Posterior vena cava (tissue), 2 donors: ENCODE measurements at regions not wholly inside any gene's neighbourhood (a gene's known extent, or its start where the extent isn't known, plus 50 kb on each side); places are given as distances from the start of the nearest gene placed in this dataset.
"Not testable (repeated sequence)": the region's sequence is repeated elsewhere in the genome, so short reads cannot be mapped to it uniquely, and the experiment has no call there.

ENCODE experiments used
- DNase-seq: peaks from one replicate; pipeline ENCODE4 v3.0.0-alpha.2; 2020; ENCODE audit warnings: low spot score
- intact Hi-C, 2 donors: fragments of 100-400 bp; cut with DNase I; formaldehyde crosslinking; loops; one replicate each; pipeline versions ENCODE4 v1.14.1 to v1.14.2; 2022 to 2023
- donor health status: DM: yes; HTN: yes; CAD: no.
- donor health status: DM: yes; HTN: yes; CAD: no.

DNA sequence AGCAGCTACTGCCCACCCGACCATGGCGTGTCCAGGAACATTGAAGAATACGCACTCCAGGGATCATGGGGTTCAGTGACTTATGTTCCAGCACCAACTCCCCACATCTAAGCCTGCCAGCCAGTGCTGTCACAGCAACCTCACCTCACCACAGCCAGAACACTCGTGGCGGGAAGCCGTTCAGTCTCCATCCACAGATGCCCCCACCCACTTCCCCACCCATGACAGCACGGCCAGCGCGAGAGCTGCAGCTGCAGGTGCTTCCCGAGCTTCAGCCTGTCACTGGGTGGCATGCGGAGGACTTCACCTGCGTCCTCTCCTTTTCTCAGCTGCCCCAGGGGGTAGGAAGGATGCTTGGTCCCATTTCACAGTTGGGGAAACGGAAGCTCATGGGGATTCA, 50.3 kb downstream of the RBFOX3 start:
- DNase-seq: no peak
- intact Hi-C loops: no loop called here

DNA sequence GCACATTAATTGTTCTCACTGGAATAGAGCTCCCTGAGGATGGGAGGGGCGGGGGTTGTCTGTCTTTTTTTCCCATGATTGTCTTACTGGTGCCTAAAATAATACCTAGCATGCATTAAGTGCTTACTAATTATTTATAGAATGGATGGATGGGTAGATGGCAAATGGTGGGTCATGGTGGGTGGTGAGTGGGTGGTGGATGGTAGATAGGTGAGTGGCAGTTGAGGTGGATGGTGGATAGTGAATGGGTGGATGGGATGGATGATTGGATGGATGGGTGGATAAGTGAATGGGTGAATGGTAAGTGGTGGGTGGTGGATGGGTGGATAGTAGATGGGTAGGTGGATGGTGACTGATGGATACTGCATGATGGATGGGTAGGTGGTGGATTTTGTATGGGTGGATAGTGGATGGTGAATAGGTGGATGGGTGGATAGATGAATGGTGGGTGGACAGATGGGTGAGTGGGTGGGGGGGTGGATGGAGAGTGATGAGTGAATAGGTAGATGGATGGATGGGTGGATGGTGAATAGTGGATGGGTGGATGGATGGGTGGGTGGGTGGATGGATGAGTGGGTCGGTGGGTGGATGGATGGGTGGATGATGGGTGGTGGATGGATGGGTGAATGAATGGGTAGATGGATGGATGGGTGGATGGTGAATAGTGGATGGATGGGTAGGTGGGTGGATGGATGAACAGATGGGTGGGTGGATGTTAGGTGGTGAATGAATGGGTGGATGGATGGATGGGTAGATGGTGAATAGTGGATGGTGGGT, 51.6 kb downstream of the RBFOX3 start:
- intact Hi-C loops: no loop called here
- DNase-seq: peak; percentile 6

DNA sequence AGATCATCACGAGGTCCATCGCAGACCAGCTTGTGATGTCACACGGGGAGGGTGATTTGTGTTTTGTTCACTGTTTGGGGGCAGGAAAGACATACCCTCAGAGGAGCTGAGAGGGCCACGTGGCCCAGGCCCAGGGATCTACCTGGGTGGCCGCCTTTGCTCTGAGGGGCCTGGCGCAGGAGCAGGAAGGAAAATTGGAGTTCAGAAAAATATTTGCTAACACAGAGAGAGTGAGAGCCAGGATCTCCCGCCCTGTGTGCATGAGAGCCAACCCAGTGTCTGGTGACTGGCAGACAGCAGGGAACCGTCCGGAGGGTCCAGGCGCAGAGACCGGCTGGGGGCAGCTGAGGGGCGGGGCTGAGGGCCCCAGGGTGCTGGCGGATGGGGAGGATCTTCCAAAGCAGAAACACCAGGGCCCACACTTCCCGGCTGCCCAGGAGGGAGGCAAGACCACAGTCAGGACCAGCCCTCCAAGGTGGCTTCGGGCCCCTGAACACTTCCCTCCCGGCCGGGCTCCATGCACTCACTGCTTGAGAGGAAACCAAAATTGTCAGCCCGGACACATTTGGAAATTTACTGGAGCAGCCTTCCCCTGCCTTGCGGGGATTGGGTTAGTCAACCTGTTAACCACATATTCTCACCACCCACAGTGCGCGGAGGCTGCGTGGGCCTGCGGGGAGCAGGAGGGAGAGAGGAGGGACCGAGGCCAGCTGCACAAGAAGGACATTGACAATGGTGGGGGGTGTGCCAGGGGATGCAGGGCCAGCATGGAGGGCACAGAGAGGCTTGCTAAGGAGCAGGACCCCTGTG, 52.6 kb downstream of the RBFOX3 start:
- intact Hi-C loops: no loop called here
- peak; percentile 61 for DNase-seq

DNA sequence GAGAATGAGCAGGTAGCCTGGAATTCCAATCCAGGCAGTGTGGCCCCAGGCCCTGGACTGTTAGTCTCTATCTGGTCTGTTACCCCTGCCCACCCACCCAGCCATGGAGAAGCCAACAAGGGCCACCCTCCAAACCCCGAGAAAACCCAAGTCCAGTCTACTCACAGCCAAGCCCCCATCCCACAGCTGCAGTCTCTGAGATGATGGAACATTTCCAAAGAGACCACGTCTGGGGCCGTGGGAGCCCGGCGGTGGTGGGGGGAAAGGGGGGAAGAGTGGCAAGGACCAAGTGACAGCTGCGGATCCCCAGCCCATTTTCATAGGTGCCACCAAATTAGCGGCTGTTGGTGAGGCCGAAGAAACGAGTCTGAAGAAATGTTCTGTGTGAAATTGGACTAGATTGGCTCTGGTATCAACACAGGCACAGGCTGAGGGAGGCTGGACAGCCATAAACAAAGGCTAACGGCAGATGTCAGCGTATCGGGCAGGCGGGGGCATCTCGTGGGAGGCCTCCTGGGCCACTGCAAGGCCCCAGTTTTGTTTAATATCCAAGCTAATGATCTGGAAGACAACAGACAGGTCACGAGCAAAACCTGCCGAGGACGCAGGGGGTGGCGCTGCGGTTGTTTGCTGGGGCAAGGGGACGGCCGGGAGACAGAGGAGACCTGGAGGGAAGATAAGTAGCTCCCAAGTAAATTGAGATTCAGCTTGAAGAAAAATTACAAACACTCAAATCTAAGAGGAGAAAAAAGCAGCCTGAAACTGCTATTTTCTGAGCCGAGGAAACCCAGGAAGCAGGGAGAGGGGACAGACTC, 53.4 kb downstream of the RBFOX3 start:
- DNase-seq: peak; percentile 48

DNA sequence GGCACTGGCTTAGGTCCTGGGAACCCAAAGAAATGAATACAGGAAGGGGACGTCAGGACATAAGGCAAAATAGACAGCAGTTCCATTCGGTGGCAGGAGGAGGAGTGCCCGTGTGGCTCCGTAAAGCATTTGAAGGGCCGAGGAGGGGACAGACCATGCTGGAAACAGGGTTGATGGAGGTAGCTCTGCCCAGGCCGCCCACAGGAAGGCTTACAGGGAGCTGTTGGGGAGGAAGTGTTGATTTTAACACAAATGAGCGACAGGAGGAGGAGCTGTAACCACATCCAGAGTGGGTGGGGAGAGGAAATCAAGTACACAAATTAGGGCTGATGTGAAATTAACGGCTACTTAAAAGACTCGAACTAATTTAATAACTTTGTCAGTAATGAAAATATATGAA, 54.6 kb downstream of the RBFOX3 start:
- no peak for DNase-seq
- intact Hi-C loops: no loop called here

More for the DNA sequence above, 53.4 kb downstream of the RBFOX3 start:
- intact Hi-C loops: no loop called here

DNA sequence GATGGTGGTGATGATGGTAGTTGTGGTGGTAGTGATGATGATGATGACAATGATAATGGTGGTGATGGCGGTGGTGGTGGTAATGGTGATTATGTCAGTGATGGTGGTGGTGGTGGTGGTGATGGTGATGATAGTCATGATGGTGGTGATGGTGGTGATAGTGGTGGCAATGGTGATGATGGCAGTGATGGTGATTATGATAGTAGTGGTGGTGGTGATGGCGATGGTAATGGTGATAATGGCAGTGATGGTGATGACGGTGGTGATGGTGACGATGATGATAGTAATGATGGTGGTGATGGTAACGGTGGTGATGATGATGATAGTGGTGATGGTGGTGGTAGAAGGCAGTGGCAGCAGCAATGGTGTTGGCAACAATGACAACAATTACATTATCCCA, 55.3 kb downstream of the RBFOX3 start:
- DNase-seq: no peak
- intact Hi-C loops: no loop called here

DNA sequence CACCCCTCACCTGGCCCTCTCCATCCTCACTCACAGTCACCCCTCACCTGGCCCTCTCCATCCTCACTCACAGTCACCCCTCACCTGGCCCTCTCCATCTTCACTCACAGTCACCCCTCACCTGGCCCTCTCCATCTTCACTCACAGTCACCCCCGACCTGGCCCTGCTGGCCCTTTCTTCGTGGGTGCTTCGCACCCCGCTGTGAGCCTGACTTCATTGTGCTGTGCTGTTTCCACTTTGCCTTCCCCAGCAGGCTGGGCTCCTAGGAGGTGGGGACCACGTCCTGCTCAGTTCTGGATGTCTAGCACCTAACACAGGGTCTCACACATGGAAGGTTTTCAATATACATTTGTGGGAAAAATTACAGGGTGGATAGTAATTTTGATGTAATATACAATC, 56.5 kb downstream of the RBFOX3 start:
- DNase-seq, intact Hi-C loops: not testable (repeated sequence)

DNA sequence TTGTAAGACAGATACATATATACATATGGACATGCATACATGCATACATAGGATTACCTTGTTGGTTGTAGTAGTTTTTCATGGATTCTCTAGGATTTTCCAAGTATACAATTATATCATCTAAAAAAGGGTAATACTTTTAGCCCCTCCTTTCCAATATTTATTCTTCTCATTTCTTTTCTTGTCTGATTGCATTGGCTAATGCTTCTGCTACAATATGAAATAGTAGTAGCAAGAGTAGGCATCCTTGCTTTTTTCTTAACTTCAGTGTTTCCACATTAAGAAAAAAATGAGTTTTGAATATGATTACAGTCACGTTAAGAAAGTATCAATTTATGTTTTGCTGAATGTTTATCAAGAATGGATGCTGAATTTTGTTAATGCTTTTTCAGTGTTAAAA, 58.0 kb downstream of the RBFOX3 start:
- DNase-seq: no peak
- intact Hi-C loops: no loop called here

DNA sequence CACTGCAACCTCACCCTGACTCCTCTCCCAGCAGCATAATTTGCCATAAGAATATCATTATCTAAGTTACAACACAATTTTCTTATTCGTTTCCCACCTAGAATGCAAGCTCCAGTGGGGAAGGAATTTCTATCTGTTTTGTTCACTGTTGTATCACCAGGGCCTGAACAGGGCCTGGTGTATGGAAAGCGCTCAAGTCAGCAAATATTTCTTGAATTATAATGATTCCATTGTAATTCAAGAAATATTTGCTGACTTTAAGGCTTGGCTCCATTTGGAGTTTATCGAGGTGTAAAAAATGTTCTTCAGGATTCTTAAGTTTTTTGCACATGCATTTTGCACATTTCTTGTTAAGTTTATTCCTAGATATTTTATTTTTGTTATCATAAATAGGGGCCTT, 58.4 kb downstream of the RBFOX3 start:
- intact Hi-C loops: no loop called here
- no peak for DNase-seq

DNA sequence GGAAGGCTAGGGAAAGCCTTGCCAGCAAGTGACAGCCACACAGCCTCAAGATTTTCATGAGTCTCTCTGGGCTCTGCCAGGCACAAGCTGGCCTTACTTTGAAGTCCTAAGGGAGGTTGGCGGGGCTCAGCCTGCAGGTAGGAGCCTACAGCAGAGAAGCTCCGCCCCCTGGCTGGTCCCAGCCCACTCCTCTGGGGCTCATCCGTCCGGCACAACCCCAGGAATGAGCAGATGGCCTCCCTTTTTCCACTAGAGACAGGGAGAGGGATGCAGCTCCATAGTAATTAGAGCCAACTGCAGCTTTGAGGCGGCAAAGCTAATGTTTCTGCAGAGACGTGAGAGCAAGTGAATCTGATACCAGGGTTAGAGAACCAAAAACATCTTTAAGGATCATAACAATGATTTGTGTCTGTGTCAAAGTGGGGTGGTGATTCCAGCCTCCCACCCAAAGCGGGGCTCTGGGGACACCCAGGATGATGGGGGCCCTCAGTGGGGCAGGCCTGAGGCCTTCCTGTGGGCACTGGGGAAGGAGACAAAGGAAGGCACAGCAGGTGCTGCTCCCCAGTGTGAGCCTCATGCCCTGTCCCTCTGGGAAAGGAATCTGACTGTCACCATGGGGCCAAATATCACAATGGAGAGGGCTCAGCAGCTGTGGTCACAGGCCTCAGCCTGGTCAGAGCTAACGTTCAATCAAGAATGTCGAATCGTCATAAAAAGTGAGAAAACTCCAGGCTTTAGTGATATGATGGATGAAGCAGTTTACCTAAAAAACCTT, 61.5 kb downstream of the RBFOX3 start:
- DNase-seq: peak; percentile 46
- intact Hi-C loops: no loop called here

DNA sequence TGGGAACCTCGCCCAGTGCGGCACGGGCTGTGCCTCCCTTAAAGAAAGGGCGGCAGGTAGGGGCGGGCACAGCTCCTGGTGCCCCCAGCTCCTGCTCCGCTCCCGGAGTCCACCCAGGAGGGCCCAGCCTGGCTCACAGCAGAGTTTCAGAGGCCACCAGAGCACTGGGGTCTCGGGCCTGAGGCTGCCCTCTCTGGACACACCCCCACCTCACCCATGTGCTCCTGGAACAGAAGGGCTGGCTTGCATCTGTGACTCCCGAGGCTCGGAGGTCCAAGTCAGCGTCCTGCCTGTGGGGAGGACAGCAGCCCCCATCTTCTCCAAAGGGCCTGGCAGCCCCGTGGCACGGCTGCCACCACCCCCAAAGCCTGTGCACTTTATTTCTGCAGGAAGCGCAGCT, 62.7 kb downstream of the RBFOX3 start:
- intact Hi-C loops: no loop called here
- peak; percentile 61 for DNase-seq

DNA sequence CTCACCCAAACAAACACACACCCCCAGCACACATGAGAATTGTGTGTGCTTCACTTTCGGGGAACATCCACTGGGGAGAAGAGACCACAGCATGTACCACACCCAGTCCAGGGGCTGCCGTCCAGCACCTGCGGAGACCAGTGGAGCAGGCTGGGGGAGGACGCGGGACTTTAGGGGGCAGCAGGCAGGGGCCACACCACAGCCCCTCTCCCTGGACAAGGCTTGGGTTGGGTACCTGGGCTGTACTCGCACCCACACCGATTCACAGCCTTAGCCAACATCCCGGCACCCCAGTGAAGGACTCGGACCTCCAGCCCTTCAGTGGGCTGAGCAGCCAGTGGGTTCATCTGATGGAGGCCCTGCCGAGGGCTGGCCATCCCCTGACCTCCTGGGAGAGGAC, 63.3 kb downstream of the RBFOX3 start:
- intact Hi-C loops: no loop called here
- DNase-seq: no peak

DNA sequence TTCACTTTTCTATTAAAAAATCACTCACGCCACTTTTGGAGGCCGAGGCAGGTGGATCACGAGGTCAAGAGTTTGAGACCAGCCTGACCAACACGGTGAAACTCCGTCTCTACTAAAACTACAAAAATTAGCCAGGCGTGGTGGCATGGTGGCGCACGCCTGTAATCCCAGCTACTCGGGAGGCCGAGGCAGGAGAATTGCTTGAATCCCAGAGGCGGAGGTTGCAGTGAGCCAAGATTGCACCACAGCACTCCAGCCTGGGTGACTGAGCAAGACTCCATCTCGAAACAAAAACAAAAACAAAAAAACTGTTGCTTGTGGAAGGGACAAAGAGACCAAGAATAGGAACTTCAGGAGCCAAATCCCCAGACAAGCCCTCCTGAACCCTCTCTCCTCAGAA, 63.7 kb downstream of the RBFOX3 start:
- intact Hi-C loops: not testable (repeated sequence)
- peak; percentile 32 for DNase-seq

DNA sequence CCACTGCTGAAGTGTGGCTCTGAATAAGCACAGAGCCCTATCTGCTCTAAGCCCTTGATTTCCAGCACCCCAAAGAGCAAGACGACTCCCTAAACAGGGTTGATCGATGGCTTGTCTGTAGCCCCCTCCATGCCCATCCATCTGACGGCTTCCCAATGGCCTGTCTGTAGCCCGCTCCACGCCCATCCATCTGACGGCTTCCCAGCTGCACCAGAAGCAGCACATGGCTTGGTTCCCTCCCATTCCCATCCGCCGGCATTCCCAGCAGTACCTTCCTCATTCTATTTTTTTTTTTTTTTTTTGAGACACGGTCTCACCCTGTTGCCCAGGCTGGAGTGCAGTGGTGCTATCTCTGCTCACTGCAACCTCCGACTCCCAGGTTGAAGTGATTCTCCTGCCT, 64.5 kb downstream of the RBFOX3 start:
- intact Hi-C loops: no loop called here
- DNase-seq: peak; percentile 32

DNA sequence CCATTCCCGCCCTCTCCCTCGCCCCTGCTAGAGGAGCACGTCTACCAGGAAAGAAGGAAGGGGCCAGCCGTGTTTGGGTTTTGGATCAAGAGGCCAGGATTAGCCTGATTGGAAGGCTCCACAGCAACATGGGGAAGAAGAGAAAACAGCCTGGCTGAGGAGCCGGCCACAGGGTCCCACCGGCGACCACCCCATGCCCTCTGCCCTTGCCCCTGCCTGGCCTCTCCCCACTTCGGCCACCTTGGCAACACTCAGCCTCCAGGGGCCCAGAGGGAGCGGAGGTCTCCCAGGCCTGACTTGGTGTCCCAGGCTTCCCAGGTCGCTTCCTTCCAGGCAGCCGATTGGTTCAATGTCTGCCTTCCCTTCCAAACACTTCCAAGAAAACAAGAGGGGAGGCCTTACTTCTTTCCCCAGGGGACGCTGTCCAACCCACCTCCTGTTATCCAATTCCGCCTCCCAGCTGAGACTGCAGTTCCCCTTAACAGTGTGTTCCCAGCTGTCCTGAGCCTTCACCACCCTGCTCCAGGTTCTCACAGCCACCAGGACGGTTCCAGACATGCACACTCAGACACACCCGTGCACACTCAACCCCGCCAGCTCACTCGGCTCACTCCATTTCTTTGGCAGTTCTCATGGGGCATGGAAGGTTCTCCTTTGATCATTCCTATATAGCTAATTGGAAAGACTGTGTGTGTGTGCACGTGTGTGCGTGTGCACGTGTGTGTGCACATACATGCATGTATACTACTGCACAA, 65.4 kb downstream of the RBFOX3 start:
- DNase-seq: peak; percentile 55
- intact Hi-C loops: no loop called here

DNA sequence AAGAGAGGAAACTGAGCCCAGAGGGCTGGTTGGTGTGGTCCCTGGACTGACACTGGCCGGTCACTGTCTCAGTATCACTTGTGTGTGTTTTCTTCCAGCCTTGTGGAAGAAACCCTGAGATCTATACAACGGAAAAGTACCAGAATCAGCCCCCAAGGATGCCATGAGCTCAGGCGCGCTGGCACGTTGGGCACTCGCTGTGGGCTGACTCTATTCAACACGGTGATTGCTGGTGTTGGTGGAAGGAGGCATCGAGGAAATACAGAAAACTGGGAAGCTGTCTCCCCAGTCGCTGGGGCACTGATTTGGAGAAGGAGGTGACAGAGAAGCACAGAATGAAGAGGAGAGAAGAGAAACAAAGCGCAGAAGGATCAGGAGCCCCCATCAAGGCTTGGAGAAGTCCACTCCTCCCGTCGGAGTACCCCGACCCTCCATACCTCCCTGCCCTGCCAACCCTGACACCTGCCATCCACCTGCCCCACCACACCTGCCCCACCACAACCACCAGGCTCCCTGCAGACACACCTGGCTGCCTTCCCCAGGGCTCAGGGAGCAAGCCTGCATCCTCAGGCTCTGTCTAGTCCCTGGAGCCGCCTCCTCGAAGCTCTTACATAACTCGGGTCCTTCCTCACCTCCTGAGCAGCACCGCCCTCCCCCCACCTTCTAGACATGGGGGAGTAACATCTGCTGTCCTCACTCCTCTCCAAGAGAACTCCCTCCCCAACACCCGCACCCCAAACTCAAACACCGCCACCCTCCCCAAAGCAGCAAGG, 66.5 kb downstream of the RBFOX3 start:
- intact Hi-C loops: no loop called here
- DNase-seq: peak; percentile 56

DNA sequence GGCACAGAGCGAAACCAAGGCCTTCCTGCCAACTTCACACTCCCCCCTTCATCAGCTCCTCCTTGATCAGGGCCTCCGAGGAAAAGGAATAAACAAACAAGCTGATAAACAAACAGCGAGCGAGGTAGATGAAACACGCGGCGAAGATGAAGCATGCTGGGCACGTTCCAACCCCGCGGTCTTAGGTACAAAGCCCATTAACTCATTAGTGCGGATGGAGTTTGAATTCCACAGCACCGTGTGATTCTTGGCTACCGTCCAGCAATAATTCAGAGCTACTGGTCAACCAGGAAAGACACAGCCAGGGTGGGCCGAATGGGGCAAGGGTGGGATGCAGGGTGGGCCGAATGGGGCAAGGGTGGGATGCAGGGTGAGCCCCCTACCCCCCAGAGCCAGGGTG, 67.3 kb downstream of the RBFOX3 start:
- intact Hi-C loops: no loop called here
- DNase-seq: peak; percentile 57

DNA sequence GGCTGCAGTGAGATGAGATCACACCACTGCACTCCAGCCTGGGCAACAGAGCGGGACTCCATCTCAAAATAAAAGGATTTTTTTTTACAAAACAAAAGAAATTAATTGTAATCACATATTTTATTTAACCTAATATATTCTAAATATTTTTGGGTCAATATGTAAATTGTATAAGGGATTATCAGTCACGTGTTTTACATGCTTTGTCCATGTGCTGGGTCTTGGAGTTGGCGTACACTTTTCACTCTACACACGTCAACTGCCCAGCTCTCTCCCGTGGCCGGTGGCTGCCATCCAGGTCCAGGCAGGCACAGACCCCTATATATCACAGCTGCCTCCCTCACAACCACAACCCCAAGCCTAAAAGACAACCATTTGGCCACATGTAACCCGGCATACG, 68.1 kb downstream of the RBFOX3 start:
- peak; percentile 23 for DNase-seq
- intact Hi-C loops: no loop called here
